Mesendoderm (in vitro differentiated cells): ENCODE measurements at regions not wholly inside any gene's neighbourhood (a gene's known extent, or its start where the extent isn't known, plus 50 kb on each side); places are given as distances from the start of the nearest gene placed in this dataset.

Experiments
- DNase-seq: peaks from one replicate; pipeline ENCODE4 v3.0.0; 2013
- H2AK5ac ChIP-seq: 2 replicates; pipeline ENCODE4 v1.6.1; 2013; ENCODE audit warnings: low read length, inconsistent platforms
- H2BK120ac ChIP-seq: 2 replicates; pipeline ENCODE4 v1.6.1; 2013; ENCODE audit warnings: low read depth, mild to moderate bottlenecking, low read length, moderate library complexity, mixed read lengths
- H2BK15ac ChIP-seq: replicated peaks from 2 replicates; pipeline ENCODE4 v1.6.1; 2013; ENCODE audit warnings: low read depth, mild to moderate bottlenecking, moderate library complexity
- H2BK5ac ChIP-seq: 2 replicates; pipeline ENCODE4 v1.6.1; 2013; ENCODE audit warnings: low read length, inconsistent platforms
- H3K18ac ChIP-seq: 2 replicates; pipeline ENCODE4 v1.6.1; 2013; ENCODE audit warnings: mild to moderate bottlenecking, low read length, mixed read lengths
- H3K23ac ChIP-seq: one replicate; pipeline ENCODE4 v1.6.1; 2013; ENCODE audit warnings: low read length
- H3K27ac ChIP-seq: 2 replicates; pipeline ENCODE4 v1.5.1; 2013; ENCODE audit warnings: low read depth, mild to moderate bottlenecking, inconsistent platforms, low read length, moderate library complexity
- H3K27me3 ChIP-seq: 2 replicates; pipeline ENCODE4 v1.6.1; 2013; ENCODE audit warnings: low read length, control low read depth, mild to moderate bottlenecking, inconsistent platforms; ENCODE audit not compliant: insufficient read depth, poor library complexity
- H3K36me3 ChIP-seq: 2 replicates; pipeline ENCODE4 v1.6.1; 2013; ENCODE audit warnings: low read length, inconsistent platforms; ENCODE audit not compliant: control insufficient read depth, insufficient read depth
- H3K4ac ChIP-seq: one replicate; pipeline ENCODE4 v1.6.1; 2013; ENCODE audit warnings: low read depth, mild to moderate bottlenecking, low read length, moderate library complexity
- H3K4me1 ChIP-seq: 2 replicates; pipeline ENCODE4 v1.6.1; 2013; ENCODE audit warnings: low read depth, low read length, inconsistent platforms; ENCODE audit not compliant: control insufficient read depth
- H3K4me2 ChIP-seq: 2 replicates; pipeline ENCODE4 v1.6.1; 2013; ENCODE audit warnings: low read length
- H3K4me3 ChIP-seq: 2 replicates; pipeline ENCODE4 v1.5.1; 2013; ENCODE audit warnings: mild to moderate bottlenecking, low read length
- H3K56ac ChIP-seq: one replicate; pipeline ENCODE4 v1.6.1; 2013; ENCODE audit warnings: low read length
- H3K79me1 ChIP-seq: 2 replicates; pipeline ENCODE4 v1.6.1; 2013; ENCODE audit warnings: low read length, inconsistent platforms
- H3K79me2 ChIP-seq: 2 replicates; pipeline ENCODE4 v1.6.1; 2013; ENCODE audit warnings: mild to moderate bottlenecking, low read length; ENCODE audit not compliant: control insufficient read depth, insufficient read depth
- H3K9ac ChIP-seq: 2 replicates; pipeline ENCODE4 v1.6.1; 2013; ENCODE audit warnings: low read length, inconsistent platforms
- H4K5ac ChIP-seq: one replicate; pipeline ENCODE4 v1.6.1; 2013; ENCODE audit warnings: low read length
- H4K8ac ChIP-seq: one replicate; pipeline ENCODE4 v1.6.1; 2013; ENCODE audit warnings: low read depth, mild to moderate bottlenecking, control low read depth, low read length, moderate library complexity
- WGBS: extraction: QIAGEN DNeasy Blood & Tissue Kit; methylation state at CpG from one replicate; pipeline ENCODE4 v1.1.7; 2013; ENCODE audit warnings: low lambda C conversion rate, missing lambda C conversion rate; ENCODE audit not compliant: insufficient coverage; ENCODE audit errors: extremely low coverage; 5-methylcytosine and 5-hydroxymethylcytosine counted together

DNA sequence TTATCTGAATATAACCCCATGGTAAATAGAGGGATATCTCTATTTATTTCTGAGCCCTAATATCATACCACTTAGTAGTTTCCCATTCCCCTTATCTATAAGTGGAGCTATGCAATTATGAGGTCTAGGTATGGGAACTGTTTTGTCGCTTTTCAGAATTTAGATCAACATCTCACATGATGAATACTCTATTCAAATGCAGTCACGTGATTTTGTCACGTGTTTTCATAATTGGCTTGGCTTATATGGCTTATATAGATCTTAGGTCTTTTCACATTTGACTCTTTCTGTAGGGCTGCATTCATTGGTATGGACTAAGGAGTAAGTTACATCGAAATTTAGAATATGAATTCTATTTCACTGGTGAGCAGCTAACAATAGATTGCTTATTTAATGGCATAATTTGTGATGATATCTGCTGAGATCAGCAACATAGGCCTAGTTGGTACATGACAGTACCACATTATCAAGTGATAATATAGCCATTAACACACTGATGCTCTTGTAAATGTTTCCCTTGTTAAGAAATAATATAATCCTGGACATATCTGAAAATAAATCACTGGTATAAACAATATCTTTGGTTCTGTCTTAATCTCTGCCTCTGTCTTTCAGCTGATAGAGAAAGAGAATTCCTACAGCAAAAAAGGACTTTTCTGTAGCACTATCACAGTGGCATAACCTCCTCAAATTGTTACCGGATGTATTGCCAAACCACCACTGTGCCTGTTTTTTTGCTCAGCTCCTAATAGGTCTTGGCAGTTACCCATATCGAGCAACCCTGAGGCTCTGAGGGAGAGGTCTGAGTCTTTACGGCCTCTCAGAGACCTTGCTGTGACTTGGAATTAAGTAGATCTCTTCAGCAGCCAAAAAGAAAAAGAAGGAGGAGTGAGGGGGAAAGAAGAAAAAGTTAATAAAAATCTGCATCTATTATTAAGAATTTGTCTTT, 357.1 kb downstream of the ZPLD1 start:
- no CpG with 5 or more reads among the region's 7 CpGs for WGBS
- Histone ChIP-seq H3K79me1 (no peaks in the 10 kb centered on the region), H2BK120ac (no peak overlapping the region), H3K4ac (no peak overlapping the region), H3K36me3 (no peaks in the 10 kb centered on the region), H3K4me3 (no peak overlapping the region), H3K4me2 (no peak overlapping the region), H3K27ac (no peak overlapping the region), H3K79me2 (no peaks in the 10 kb centered on the region), H3K23ac (no peak overlapping the region), H3K27me3 (no peaks in the 10 kb centered on the region), H2BK15ac (no peak overlapping the region), H2BK5ac (no peak overlapping the region), H4K5ac (no peak overlapping the region), H3K18ac (no peak overlapping the region), H3K9ac (no peak overlapping the region), H2AK5ac (no peak overlapping the region), H3K4me1 (no peaks in the 10 kb centered on the region), H4K8ac (no peak overlapping the region), H3K56ac (no peak overlapping the region)
- no peak for DNase-seq

DNA sequence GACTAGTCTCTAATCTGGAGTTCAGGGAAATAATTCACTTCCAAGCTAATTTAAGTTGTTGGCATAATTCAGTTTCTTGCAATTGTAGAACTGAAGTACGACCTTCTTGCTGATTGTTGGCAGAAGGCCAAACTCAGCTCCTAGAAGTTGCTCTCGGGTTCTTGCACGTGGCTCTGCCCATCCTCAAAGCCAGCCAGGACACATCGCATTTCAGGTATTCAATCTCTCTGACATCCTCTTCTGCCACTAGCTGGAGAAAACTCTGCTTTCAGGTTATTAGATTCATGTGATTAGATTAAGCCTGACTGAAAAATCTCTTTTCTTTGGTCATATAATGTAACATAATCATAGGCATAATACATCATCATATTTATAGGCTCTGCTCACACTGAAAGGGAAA, 362.0 kb downstream of the ZPLD1 start:
- DNase-seq, result no peak
- H2AK5ac ChIP-seq, result no peak overlapping the region
- H3K27me3 ChIP-seq, result no peaks in the 10 kb centered on the region
- H3K56ac ChIP-seq, result no peak overlapping the region
- no peak overlapping the region for H2BK5ac ChIP-seq
- no peak overlapping the region for H3K27ac ChIP-seq
- H3K4ac ChIP-seq, result no peak overlapping the region
- no peaks in the 10 kb centered on the region for H3K79me2 ChIP-seq
- H3K23ac ChIP-seq, result no peak overlapping the region
- H3K36me3 ChIP-seq, result no peaks in the 10 kb centered on the region
- WGBS, result no CpG with 5 or more reads among the region's 4 CpGs
- H3K79me1 ChIP-seq, result no peaks in the 10 kb centered on the region
- H4K8ac ChIP-seq, result no peak overlapping the region
- no peak overlapping the region for H3K9ac ChIP-seq
- H2BK120ac ChIP-seq, result no peak overlapping the region
- H3K4me1 ChIP-seq, result no peaks in the 10 kb centered on the region
- no peak overlapping the region for H3K4me3 ChIP-seq
- no peak overlapping the region for H3K18ac ChIP-seq
- no peak overlapping the region for H4K5ac ChIP-seq
- H3K4me2 ChIP-seq, result no peak overlapping the region
- no peak overlapping the region for H2BK15ac ChIP-seq

DNA sequence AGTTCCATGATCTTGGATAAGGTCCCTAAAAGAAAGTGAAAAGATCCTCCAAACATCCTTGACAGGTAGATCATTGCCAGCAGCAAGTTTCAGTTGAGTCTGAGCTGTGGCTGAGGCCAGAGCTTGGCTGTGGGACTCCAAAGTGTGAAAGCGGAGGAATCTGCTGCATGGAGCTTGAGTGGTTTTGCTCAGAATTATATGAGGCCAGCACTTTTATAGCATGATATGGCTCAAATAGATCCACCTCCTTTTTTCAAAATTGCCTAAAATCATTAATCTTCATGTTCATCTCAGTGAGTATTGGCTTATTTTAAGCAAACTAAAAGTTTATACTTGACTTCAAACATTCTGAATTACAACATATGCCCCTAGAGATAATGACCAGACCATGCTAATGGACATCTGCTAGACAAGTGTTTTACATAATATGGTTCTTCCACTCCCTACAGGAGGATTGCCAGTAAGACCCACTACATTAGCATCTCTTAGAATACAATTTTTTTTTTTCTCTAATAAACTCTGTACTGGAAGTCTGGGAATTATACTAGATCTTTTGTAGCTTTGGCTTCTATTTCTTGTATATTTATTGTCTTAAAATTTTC, 368.1 kb downstream of the ZPLD1 start:
- Histone ChIP-seq H4K8ac (no peak overlapping the region), H3K27me3 (no peaks in the 10 kb centered on the region), H2AK5ac (no peak overlapping the region), H3K79me2 (no peaks in the 10 kb centered on the region), H2BK120ac (no peak overlapping the region), H3K4me3 (no peak overlapping the region), H3K23ac (no peak overlapping the region), H3K79me1 (no peaks in the 10 kb centered on the region), H3K18ac (no peak overlapping the region), H3K4me2 (no peak overlapping the region), H3K4ac (no peak overlapping the region), H2BK5ac (no peak overlapping the region), H3K9ac (no peak overlapping the region), H3K4me1 (no peaks in the 10 kb centered on the region), H3K27ac (no peak overlapping the region), H3K36me3 (no peaks in the 10 kb centered on the region), H3K56ac (no peak overlapping the region), H4K5ac (no peak overlapping the region), H2BK15ac (no peak overlapping the region)
- WGBS, result no CpG with 5 or more reads among the region's 1 CpG
- DNase-seq, result no peak

DNA sequence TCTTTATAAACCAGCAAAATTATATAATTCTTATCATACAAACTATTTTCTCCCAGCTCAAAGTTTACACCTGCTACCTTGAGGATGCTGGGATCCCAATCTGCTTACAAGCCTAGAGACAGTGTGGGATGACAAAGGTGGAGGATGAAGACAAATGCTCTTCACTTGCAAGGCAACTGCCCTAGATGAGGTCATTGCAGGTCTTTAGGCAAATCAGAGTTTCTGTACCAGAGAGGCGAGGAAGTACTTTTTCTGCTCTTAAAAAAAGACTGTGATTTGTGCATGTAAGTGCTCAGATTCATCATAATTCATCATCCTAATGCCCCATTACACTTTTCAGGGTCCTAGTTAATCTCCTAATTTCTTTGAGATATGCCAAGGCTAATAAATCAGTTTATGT, 376.1 kb downstream of the ZPLD1 start:
- no peak overlapping the region for H2BK15ac ChIP-seq
- H2AK5ac ChIP-seq, result no peak overlapping the region

DNA sequence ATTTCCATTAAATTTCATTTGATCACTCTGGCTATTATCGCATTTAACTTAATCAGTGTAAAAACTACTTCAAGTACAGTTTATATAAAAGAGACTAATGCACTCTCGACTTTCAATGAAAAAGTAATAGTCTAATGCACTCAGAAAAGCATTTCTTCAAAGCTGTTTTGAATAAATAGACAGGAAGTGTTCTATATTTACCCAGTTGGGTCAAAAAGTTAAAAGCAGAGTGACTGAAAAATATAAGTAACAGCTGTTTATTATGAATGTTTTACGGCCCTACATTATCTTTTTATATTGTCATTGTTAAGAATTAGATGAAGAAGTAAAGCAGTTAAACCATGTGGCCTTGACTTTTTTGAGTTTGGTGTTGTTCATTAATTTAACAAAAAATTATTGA, 391.8 kb downstream of the ZPLD1 start:
- Histone ChIP-seq H3K23ac (no peak overlapping the region), H3K4me3 (no peak overlapping the region), H3K79me2 (no peaks in the 10 kb centered on the region), H3K18ac (no peak overlapping the region), H3K9ac (no peak overlapping the region), H3K4ac (no peak overlapping the region), H3K4me1 (no peaks in the 10 kb centered on the region), H3K4me2 (no peak overlapping the region), H2BK120ac (no peak overlapping the region), H2BK15ac (no peak overlapping the region), H3K27ac (no peak overlapping the region), H4K8ac (no peak overlapping the region), H4K5ac (no peak overlapping the region), H2AK5ac (no peak overlapping the region), H3K56ac (no peak overlapping the region), H2BK5ac (no peak overlapping the region), H3K79me1 (no peaks in the 10 kb centered on the region), H3K27me3 (no peaks in the 10 kb centered on the region), H3K36me3 (no peaks in the 10 kb centered on the region)
- no CpG with 5 or more reads among the region's 3 CpGs for WGBS
- no peak for DNase-seq

More for the DNA sequence above, 376.1 kb downstream of the ZPLD1 start:
- WGBS, result no CpG with 5 or more reads among the region's 1 CpG
- Histone ChIP-seq H3K27ac (no peak overlapping the region), H4K5ac (no peak overlapping the region), H3K4me3 (no peak overlapping the region), H3K79me1 (no peaks in the 10 kb centered on the region), H3K79me2 (no peaks in the 10 kb centered on the region), H4K8ac (no peak overlapping the region), H3K4me1 (no peaks in the 10 kb centered on the region), H3K36me3 (no peaks in the 10 kb centered on the region), H2BK120ac (no peak overlapping the region), H3K4ac (no peak overlapping the region), H3K23ac (no peak overlapping the region), H2BK5ac (no peak overlapping the region), H3K56ac (no peak overlapping the region), H3K18ac (no peak overlapping the region), H3K4me2 (no peak overlapping the region), H3K9ac (no peak overlapping the region), H3K27me3 (no peaks in the 10 kb centered on the region)
- DNase-seq, result no peak
